ENCODE measurements at regions not wholly inside any gene's neighbourhood (a gene's known extent, or its start where the extent isn't known, plus 50 kb on each side); places are given as distances from the start of the nearest gene placed in this dataset.

DNA sequence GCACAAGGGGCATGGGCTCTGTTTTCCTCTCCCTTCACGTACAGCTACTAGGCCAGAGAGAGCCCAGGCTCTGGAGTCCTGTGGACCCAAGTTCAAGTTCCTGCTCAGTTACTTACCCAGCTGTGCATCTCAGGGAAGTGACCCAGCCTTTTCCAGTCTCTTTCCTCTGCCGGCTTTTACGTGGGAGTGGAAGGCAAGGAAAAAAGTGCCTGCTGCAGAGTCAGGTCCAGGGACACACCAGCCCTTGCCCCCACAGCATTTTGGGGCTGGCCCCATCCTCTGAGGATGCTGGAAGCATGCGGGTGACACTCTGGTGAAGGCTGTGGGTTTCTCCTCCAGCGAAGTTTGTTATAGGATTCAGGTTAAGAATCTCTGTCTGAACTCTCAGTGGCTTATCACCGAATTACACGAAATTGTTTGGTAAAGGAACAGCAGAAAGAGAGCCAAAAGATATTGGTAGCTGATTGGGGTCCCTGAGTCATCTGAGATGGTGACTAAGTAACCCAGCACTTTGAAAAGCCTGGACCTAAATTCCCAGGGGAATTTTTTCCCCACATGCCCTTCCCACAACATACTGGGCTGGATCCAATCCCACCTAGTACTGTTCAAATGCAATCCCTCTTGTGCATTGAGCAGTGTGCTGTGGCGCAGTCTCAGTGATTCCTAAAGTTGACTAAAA lies 424.3 kb downstream of the RPS24 start (continued):
- no peak for TF ChIP-seq MEF2A (IDR thresholded peaks at IDR 0.05; ENCODE audit: borderline replicate concordance, low read depth)
- no peak for TF ChIP-seq GATA2 (CRISPR knock-in tag; IDR thresholded peaks at IDR 0.05)
- TF ChIP-seq YY1 (IDR thresholded peaks at IDR 0.05; ENCODE audit: low read depth), result no peak
- TF ChIP-seq NFIC (IDR thresholded peaks at IDR 0.05; ENCODE audit: borderline replicate concordance), result peak; percentile 80

DNA sequence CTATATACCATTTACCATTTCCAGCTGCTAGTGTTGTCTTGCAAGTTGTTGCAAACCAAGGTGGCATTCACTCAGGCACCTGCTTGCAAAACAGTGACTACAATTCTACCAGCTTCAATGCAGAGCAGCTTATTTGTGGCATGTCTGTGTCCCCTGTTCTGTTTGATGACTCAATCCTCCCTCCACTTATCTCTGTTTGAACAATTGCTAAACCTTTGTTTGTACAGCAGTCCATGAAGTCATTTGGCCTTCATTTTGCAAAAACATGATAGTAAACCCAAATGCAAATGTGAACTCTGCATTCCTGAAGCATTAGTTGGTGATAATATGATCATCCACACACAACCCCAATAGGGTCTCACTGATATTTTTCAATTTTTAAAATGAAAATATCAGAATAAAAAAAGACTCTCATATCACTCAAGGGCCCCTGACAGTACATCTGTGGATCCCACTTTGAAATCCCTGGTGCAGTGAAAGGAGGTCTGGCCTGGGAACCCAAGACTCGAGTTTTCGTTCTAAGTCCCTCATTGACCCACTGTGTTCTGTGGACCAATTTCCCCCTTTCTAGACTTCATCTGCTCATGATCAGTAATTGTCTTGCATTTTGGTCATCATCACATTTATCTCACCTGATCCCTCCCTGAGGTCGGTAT lies 425.4 kb downstream of the RPS24 start:
- TF ChIP-seq RXRA (IDR thresholded peaks at IDR 0.05; ENCODE audit: borderline replicate concordance, low read depth) (no peak), RCOR1 (IDR thresholded peaks at IDR 0.05; ENCODE audit: low read length) (no peak), FOSL2 (IDR thresholded peaks at IDR 0.05; ENCODE audit: borderline replicate concordance, low read depth) (peak; percentile 61; the same call in 1 of the 2 replicates), FOXJ3 (CRISPR knock-in tag; IDR thresholded peaks at IDR 0.05) (no peak), USF2 (IDR thresholded peaks at IDR 0.05; ENCODE audit: borderline replicate concordance, low read depth, low read length) (no peak), RFX5 (IDR thresholded peaks at IDR 0.05; ENCODE audit: low read length) (no peak), ELF1 (IDR thresholded peaks at IDR 0.05) (no peak), TCF12 (IDR thresholded peaks at IDR 0.05) (peak; percentile 66), MXI1 (IDR thresholded peaks at IDR 0.05; ENCODE audit: low read depth, low read length) (no peak), EP300 (IDR thresholded peaks at IDR 0.05; ENCODE audit: borderline replicate concordance in 1 of 2, low read depth in 1 of 2, low read length in 1 of 2) (peak in 1 of 2 experiments; percentile 41; a peak in 1 of 4 replicates), IRF3 (IDR thresholded peaks at IDR 0.05; ENCODE audit: low read depth, low read length) (no peak), JUND (IDR thresholded peaks at IDR 0.05) (peak; percentile 64), ZBTB33 (IDR thresholded peaks at IDR 0.05; ENCODE audit: borderline replicate concordance, low read depth) (no peak), NFIC (IDR thresholded peaks at IDR 0.05; ENCODE audit: borderline replicate concordance) (peak; percentile 22; the same call in 1 of the 2 replicates), RAD21 (IDR thresholded peaks at IDR 0.05; ENCODE audit: low read length) (no peak), MEF2A (IDR thresholded peaks at IDR 0.05; ENCODE audit: borderline replicate concordance, low read depth) (no peak), SMC3 (IDR thresholded peaks at IDR 0.05; ENCODE audit: low read depth, low read length) (no peak)
- TF ChIP-seq, protein P1, sequence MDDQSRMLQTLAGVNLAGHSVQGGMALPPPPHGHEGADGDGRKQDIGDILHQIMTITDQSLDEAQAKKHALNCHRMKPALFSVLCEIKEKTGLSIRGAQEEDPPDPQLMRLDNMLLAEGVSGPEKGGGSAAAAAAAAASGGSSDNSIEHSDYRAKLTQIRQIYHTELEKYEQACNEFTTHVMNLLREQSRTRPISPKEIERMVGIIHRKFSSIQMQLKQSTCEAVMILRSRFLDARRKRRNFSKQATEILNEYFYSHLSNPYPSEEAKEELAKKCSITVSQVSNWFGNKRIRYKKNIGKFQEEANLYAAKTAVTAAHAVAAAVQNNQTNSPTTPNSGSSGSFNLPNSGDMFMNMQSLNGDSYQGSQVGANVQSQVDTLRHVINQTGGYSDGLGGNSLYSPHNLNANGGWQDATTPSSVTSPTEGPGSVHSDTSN (IDR thresholded peaks at IDR 0.05), result 0 out of 2 replicates have a peak, but pooled peaks have one; percentile 20
- TF ChIP-seq, protein P2, sequence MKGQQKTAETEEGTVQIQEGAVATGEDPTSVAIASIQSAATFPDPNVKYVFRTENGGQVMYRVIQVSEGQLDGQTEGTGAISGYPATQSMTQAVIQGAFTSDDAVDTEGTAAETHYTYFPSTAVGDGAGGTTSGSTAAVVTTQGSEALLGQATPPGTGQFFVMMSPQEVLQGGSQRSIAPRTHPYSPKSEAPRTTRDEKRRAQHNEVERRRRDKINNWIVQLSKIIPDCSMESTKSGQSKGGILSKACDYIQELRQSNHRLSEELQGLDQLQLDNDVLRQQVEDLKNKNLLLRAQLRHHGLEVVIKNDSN (IDR thresholded peaks at IDR 0.05; ENCODE audit: borderline replicate concordance, low read depth), result no peak
- DNase-seq, result no peak
- H3K4me3 ChIP-seq (ENCODE audit: low read depth in 2 of 2, low read length in 1 of 2), result no peak overlapping the region
- no peaks in the 10 kb centered on the region for H3K79me2 ChIP-seq (ENCODE audit: insufficient read depth)
- peak overlapping the region; percentile 11 to 46; a peak in 3 of 4 replicates for H3K27ac ChIP-seq (ENCODE audit: low read depth in 2 of 2, low read length in 1 of 2)
- peaks cover 0 to 23% of the 10 kb centered on the region in 2 experiments for H3K4me1 ChIP-seq (ENCODE audit: control insufficient read depth in 1 of 2, insufficient read depth in 2 of 2, low read depth in 1 of 2, low read length in 1 of 2)
- no peaks in the 10 kb centered on the region for H3K9me3 ChIP-seq
- H3F3A ChIP-seq (replicated peaks; ENCODE audit: insufficient read depth), result peaks cover 10% of the 10 kb centered on the region
- no peak overlapping the region for H3K4me2 ChIP-seq
- H3K9me2 ChIP-seq, result no peaks in the 10 kb centered on the region
- POLR2A ChIA-PET, result no interaction called here
- CTCF ChIA-PET, result no interaction called here
- no peaks in the 10 kb centered on the region for H3K36me3 ChIP-seq (replicated peaks in 1 of 2; ENCODE audit: control insufficient read depth in 1 of 2, insufficient read depth in 2 of 2, low read length in 1 of 2)
- no peak overlapping the region; the same call in 1 of the 2 replicates for H2AFZ ChIP-seq (ENCODE audit: low read depth)
- H3K9ac ChIP-seq, result no peak overlapping the region
- WGBS (ENCODE audit: low lambda C conversion rate), result 73% methylated on average over 3 of the region's 3 CpGs
- H3K27me3 ChIP-seq (ENCODE audit: insufficient read depth), result no peaks in the 10 kb centered on the region
- H4K20me1 ChIP-seq (ENCODE audit: insufficient read depth), result no peaks in the 10 kb centered on the region
